Activated naive CD4-positive, alpha-beta T cell treated with anti-CD3 and anti-CD28 coated beads, Interleukin-2, amount 10 ng/mL, durations not matched to agents 7 days and 5 days (primary cell): ENCODE measurements at regions not wholly inside any gene's neighbourhood (a gene's known extent, or its start where the extent isn't known, plus 50 kb on each side); places are given as distances from the start of the nearest gene placed in this dataset.
"Not testable (repeated sequence)": the region's sequence is repeated elsewhere in the genome, so short reads cannot be mapped to it uniquely, and the experiment has no call there.

ENCODE experiments used
- CTCF ChIA-PET: fragments of 350-600 bp; sonication (Branson Sonifier 250); formaldehyde crosslinking; loops from one replicate; lab custom pipeline; 2021; ENCODE audit warnings: antibody characterized with exemption; lab: Charles Lee
- DNase-seq: peaks from one replicate; pipeline ENCODE4 v3.0.0-alpha.2; 2020
- H3K27ac Mint-ChIP-seq: one replicate; pipeline ENCODE4 v1.8.0; 2021; ENCODE audit warnings: mild to moderate bottlenecking, moderate library complexity, mixed read lengths
- H3K27me3 Mint-ChIP-seq: one replicate; pipeline ENCODE4 v1.8.0; 2021; ENCODE audit warnings: mild to moderate bottlenecking, mixed read lengths
- H3K36me3 Mint-ChIP-seq: one replicate; pipeline ENCODE4 v1.8.0; 2021; ENCODE audit warnings: mixed read lengths
- H3K4me1 Mint-ChIP-seq: one replicate; pipeline ENCODE4 v1.8.0; 2021; ENCODE audit warnings: mixed read lengths
- H3K4me3 Mint-ChIP-seq: one replicate; pipeline ENCODE4 v1.8.0; 2021; ENCODE audit warnings: mild to moderate bottlenecking, moderate library complexity, mixed read lengths
- H3K9me3 Mint-ChIP-seq: one replicate; pipeline ENCODE4 v1.8.0; 2021; ENCODE audit warnings: mixed read lengths

DNA sequence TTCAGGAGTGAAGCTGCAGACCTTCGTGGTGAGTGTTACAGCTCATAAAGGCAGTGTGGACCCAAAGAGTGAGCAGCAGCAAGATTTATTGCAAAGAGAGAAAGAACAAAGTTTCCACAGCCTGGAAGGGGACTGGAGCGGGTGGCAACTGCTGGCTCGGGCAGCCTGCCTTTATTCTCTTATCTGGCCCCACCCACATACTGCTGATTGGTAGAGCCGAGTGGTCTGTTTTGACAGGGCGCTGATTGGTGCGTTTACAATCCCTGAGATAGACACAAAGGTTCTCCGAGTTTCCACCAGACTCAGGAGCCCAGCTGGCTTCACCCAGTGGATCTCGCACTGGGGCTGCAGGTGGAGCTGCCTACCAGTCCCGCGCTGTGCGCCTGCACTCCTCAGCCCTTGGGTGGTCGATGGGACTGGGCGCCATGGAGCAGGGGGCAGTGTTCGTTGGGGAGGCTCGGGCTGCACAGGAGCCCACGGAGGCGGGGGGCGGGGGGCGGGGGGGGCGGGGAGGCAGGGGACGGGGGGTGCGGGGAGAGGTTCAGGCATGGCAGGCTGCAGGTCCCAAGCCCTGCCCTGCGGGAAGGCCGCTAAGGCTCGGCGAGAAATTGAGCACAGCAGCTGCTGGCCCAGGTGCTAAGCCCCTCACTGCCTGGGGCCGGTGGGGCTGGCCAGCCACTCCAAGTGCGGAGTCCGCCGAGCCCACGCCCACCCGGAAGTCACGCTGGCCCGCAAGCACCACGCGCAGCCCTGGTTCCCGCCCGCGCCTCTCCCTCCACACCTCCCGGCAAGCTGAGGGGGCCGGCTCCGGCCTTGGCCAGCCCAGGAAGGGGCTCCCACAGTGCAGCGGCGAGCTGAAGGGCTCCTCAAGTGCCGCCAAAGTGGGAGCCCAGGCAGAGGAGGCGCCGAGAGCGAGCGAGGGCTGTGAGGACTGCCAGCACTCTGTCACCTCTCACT lies 59.9 kb upstream of the EN2 start:
- H3K4me3 Mint-ChIP-seq, H3K36me3 Mint-ChIP-seq, DNase-seq, H3K4me1 Mint-ChIP-seq, H3K9me3 Mint-ChIP-seq, CTCF ChIA-PET, H3K27ac Mint-ChIP-seq: not testable (repeated sequence)
- H3K27me3 Mint-ChIP-seq: peaks cover 40% of the 10 kb centered on the region

GRCh38 chr7:155398944-155399343 lies 59.0 kb upstream of the EN2 start:
- H3K27me3 Mint-ChIP-seq: peaks cover 47% of the 10 kb centered on the region

DNA sequence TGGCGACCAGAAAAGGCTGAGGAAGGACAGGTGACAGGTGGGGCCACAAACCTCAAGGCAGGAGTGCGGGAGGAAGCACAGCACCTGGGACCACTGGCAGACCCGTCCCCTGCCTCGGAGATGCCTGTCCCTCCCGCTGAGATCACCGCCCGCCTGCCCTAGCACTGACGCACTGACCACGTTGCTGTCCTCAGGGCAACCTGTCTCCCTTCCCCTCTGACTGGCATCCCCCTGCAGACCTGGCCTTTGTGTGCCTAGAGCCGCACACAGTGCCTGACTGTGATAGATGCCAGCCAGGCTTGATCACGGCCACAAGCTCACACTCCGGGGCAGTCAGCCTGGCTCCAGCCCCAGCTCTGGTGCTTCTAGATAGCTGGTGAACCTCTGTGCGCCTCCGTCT lies 58.4 kb upstream of the EN2 start:
- DNase-seq: no peak
- CTCF ChIA-PET: no interaction called here
- Mint-ChIP-seq H3K4me3 (no peak overlapping the region), H3K36me3 (no peaks in the 10 kb centered on the region), H3K9me3 (no peaks in the 10 kb centered on the region), H3K4me1 (no peaks in the 10 kb centered on the region), H3K27me3 (peaks cover 47% of the 10 kb centered on the region), H3K27ac (no peak overlapping the region)

More at GRCh38 chr7:155398944-155399343, 59.0 kb upstream of the EN2 start:
- no peaks in the 10 kb centered on the region for H3K36me3 Mint-ChIP-seq
- H3K4me3 Mint-ChIP-seq: no peak overlapping the region
- no peak for DNase-seq
- no peaks in the 10 kb centered on the region for H3K9me3 Mint-ChIP-seq
- CTCF ChIA-PET: no interaction called here
- H3K4me1 Mint-ChIP-seq: no peaks in the 10 kb centered on the region
- no peak overlapping the region for H3K27ac Mint-ChIP-seq

DNA sequence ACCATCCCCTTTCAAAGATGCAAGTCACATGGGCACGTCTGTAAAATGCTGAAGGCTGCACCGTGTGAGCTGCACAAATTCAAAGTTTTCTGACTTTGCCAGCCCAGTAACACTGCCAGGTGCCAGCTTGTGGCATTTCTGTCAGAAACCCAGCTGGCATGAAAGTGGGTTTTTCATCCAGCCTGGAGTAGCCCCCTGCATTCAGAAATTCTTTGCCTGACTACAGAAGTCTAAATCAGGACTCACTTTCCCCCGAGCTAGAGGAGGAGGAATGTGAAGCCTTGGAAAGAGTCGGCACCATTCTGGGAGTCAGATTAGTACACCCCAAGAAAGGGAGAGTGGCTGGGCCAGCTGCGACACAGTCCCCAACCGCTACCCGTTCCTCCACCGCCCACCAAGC lies 56.7 kb upstream of the EN2 start:
- no peaks in the 10 kb centered on the region for H3K4me1 Mint-ChIP-seq
- no peaks in the 10 kb centered on the region for H3K36me3 Mint-ChIP-seq
- CTCF ChIA-PET: no interaction called here
- DNase-seq: no peak
- H3K27ac Mint-ChIP-seq: no peak overlapping the region
- peaks cover 53% of the 10 kb centered on the region for H3K27me3 Mint-ChIP-seq
- H3K9me3 Mint-ChIP-seq: no peaks in the 10 kb centered on the region
- no peak overlapping the region for H3K4me3 Mint-ChIP-seq

GRCh38 chr7:155401884-155402283 lies 56.0 kb upstream of the EN2 start:
- Mint-ChIP-seq H3K4me3 (no peak overlapping the region), H3K27ac (no peak overlapping the region), H3K27me3 (peaks cover 57% of the 10 kb centered on the region), H3K36me3 (no peaks in the 10 kb centered on the region), H3K9me3 (no peaks in the 10 kb centered on the region), H3K4me1 (no peaks in the 10 kb centered on the region)
- no peak for DNase-seq
- CTCF ChIA-PET: no interaction called here

- H3K9me3 Mint-ChIP-seq: no peaks in the 10 kb centered on the region
- DNase-seq: no peak
- H3K4me3 Mint-ChIP-seq: no peak overlapping the region
- no peaks in the 10 kb centered on the region for H3K4me1 Mint-ChIP-seq
- H3K27ac Mint-ChIP-seq: no peak overlapping the region
- CTCF ChIA-PET: no interaction called here
- no peaks in the 10 kb centered on the region for H3K36me3 Mint-ChIP-seq
- H3K27me3 Mint-ChIP-seq: peaks cover 57% of the 10 kb centered on the region
These were observed 55.0 kb upstream of the EN2 start for GRCh38 chr7:155402941-155403340.

GRCh38 chr7:155404976-155405375 lies 53.0 kb upstream of the EN2 start:
- no peak overlapping the region for H3K27ac Mint-ChIP-seq
- H3K27me3 Mint-ChIP-seq: peaks cover 68% of the 10 kb centered on the region
- H3K4me3 Mint-ChIP-seq: no peak overlapping the region
- H3K9me3 Mint-ChIP-seq: no peaks in the 10 kb centered on the region
- DNase-seq: no peak
- H3K4me1 Mint-ChIP-seq: no peaks in the 10 kb centered on the region
- CTCF ChIA-PET: no interaction called here
- no peaks in the 10 kb centered on the region for H3K36me3 Mint-ChIP-seq

DNA sequence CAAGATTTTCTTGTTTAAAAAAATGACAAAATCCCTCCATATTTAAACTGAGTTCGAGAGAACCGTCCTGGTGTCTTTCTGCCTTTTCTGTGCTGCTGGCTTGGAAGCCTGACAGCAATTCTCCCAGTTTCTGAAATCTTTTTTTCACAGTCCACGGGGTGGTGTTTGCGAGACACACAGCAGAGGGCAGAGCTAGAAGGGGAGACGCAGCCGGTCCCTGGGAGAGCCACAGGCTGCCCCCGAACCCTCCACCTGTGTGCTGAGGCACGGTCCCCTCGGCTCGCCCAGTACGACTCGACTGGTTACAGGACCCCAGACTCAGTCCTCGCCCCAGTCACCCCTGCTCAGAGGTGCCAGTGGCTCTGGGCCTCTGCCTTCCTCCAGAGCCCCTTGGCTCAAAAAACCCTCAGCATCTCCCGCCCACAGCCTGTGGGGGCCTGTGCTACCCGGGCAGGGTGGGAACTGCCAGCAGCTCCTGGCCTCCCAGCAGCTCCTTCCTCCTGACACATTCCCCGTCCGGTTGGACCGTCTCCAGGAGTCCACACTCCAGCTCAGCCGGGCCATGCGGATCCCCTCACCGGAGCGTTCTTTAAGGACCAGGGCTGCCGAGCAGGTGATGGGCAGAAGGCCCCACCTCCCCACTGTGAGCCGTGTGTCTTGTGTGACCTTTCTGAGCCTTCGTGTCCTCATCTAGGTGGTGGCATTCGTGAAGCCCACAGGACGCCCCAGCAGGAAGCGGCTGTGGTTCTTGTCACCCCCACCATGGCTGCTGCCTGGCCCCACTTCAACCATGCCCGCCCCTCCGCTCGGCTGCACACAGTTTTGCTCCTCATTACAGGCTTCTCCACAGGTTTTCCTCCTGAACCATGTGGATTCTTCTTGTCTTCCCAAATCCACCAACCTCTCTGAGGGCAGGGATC lies 52.3 kb upstream of the EN2 start:
- Mint-ChIP-seq H3K27me3 (peaks cover 73% of the 10 kb centered on the region), H3K27ac (no peak overlapping the region), H3K36me3 (no peaks in the 10 kb centered on the region), H3K4me3 (no peak overlapping the region), H3K4me1 (no peaks in the 10 kb centered on the region), H3K9me3 (no peaks in the 10 kb centered on the region)
- CTCF ChIA-PET: no interaction called here
- no peak for DNase-seq

GRCh38 chr7:155407799-155408198 lies 50.1 kb upstream of the EN2 start:
- Mint-ChIP-seq H3K27me3 (peaks cover 68% of the 10 kb centered on the region), H3K9me3 (no peaks in the 10 kb centered on the region), H3K27ac (no peak overlapping the region), H3K4me3 (no peak overlapping the region), H3K4me1 (no peaks in the 10 kb centered on the region), H3K36me3 (no peaks in the 10 kb centered on the region)
- CTCF ChIA-PET: no interaction called here
- no peak for DNase-seq
